ENCODE measurements at regions not wholly inside any gene's neighbourhood (a gene's known extent, or its start where the extent isn't known, plus 50 kb on each side); places are given as distances from the start of the nearest gene placed in this dataset.
"Not testable (repeated sequence)": the region's sequence is repeated elsewhere in the genome, so short reads cannot be mapped to it uniquely, and the experiment has no call there.

DNA sequence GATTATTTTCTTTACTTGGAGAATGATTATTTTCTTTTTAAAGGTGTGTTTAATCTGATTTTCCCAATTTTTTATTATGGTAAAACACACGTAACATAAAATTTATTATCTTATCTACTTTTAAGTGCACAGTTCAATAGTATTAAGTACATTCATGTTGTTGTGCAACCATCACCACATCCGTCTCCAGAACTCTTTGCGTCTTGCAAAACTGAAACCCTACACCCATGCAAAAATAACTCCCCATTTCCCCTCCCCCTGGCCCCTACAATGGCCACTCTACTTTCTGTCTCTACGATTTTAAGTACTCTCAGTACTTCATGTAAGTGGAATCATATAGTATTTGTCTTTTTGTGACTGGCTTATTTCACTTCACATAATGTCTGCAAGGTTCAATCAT, 230.7 kb downstream of the SATB1 start:
- DNase-seq, result no peak
- Histone ChIP-seq H3K36me3 (no peaks in the 10 kb centered on the region), H3K4me1 (no peaks in the 10 kb centered on the region), H3K27me3 (no peaks in the 10 kb centered on the region), H3K4me3 (ENCODE audit: low read depth, low read length) (no peak overlapping the region), H3K9me3 (no peaks in the 10 kb centered on the region)
- TF ChIP-seq, protein P1, sequence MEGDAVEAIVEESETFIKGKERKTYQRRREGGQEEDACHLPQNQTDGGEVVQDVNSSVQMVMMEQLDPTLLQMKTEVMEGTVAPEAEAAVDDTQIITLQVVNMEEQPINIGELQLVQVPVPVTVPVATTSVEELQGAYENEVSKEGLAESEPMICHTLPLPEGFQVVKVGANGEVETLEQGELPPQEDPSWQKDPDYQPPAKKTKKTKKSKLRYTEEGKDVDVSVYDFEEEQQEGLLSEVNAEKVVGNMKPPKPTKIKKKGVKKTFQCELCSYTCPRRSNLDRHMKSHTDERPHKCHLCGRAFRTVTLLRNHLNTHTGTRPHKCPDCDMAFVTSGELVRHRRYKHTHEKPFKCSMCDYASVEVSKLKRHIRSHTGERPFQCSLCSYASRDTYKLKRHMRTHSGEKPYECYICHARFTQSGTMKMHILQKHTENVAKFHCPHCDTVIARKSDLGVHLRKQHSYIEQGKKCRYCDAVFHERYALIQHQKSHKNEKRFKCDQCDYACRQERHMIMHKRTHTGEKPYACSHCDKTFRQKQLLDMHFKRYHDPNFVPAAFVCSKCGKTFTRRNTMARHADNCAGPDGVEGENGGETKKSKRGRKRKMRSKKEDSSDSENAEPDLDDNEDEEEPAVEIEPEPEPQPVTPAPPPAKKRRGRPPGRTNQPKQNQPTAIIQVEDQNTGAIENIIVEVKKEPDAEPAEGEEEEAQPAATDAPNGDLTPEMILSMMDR (IDR thresholded peaks at IDR 0.05; ENCODE audit: low read depth, low read length), result no peak

GRCh38 chr3:18190646-18191045, 234.5 kb downstream of the SATB1 start:
- Histone ChIP-seq H3K4me1 (no peaks in the 10 kb centered on the region), H3K27me3 (no peaks in the 10 kb centered on the region), H3K36me3 (no peaks in the 10 kb centered on the region), H3K9me3 (no peaks in the 10 kb centered on the region), H3K4me3 (ENCODE audit: low read depth, low read length) (no peak overlapping the region)
- DNase-seq, result no peak
- TF ChIP-seq, protein P1 (IDR thresholded peaks at IDR 0.05; ENCODE audit: low read depth, low read length), result no peak

DNA sequence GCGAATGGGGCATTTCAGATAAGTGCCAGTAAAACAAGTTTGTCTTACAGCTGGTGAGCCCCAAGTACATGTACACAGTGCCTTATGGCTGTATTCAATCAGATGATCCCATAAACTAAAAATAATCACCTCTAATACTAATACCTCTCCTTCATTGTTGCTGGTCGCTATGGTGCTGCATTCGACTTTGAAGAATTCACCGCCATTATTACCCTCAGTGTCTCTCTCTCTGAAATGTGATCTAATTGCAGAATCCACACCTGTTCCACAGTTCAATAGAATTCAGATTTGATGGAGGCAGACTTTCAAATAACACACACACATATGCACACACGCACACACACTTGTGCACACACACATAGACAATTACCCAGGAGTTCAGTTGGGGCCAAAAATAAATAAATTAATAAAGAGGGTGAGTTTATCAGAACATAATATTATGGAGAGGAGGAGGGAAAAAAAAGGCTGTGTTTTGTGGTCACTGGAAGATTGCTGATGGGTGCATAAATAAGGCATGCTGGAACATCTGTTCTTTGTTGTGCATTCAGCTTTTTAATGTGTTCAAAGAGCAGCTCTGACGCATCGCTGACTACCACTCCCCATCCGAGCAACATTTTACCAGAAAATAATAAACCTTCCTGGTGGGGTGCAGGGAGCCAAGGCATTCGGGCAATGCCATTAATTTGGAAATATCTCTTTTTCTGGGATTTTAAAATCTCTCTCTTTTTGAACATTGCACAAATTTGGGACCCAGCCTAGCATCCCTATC, 235.7 kb downstream of the SATB1 start:
- no peaks in the 10 kb centered on the region for H3K27me3 ChIP-seq
- TF ChIP-seq, protein P1 (IDR thresholded peaks at IDR 0.05; ENCODE audit: low read depth, low read length), result no peak
- DNase-seq, result no peak
- H3K4me1 ChIP-seq, result no peaks in the 10 kb centered on the region
- no peaks in the 10 kb centered on the region for H3K36me3 ChIP-seq
- H3K4me3 ChIP-seq (ENCODE audit: low read depth, low read length), result no peak overlapping the region
- H3K9me3 ChIP-seq, result no peaks in the 10 kb centered on the region

DNA sequence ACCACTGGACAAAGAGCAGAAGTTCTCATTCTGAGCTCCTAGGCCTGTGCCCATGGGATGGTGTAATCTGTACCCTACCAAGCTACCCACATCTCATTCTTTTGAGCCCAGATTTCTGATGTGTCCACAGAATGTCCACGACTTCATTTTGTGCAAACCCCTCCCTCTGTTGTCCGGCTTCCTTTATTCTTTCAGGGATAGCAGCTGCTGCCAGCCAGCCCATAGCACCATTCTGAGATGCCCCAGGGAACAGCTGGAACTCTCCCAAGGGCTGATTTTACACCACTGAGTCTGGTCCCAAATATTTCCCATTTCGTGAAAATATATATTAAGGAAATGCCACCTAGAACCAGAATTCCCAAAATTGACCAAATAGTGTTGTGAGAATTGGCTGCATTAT, 236.6 kb downstream of the SATB1 start:
- TF ChIP-seq, protein P1 (IDR thresholded peaks at IDR 0.05; ENCODE audit: low read depth, low read length), result no peak
- no peaks in the 10 kb centered on the region for H3K36me3 ChIP-seq
- no peak for DNase-seq
- H3K27me3 ChIP-seq, result no peaks in the 10 kb centered on the region
- no peak overlapping the region for H3K4me3 ChIP-seq (ENCODE audit: low read depth, low read length)
- H3K9me3 ChIP-seq, result no peaks in the 10 kb centered on the region
- H3K4me1 ChIP-seq, result no peaks in the 10 kb centered on the region

GRCh38 chr3:18185624-18186023, 239.5 kb downstream of the SATB1 start:
- H3K36me3 ChIP-seq, result no peaks in the 10 kb centered on the region
- TF ChIP-seq, protein P1 (IDR thresholded peaks at IDR 0.05; ENCODE audit: low read depth, low read length), result no peak
- DNase-seq, result no peak
- no peaks in the 10 kb centered on the region for H3K27me3 ChIP-seq
- no peak overlapping the region for H3K4me3 ChIP-seq (ENCODE audit: low read depth, low read length)
- no peaks in the 10 kb centered on the region for H3K4me1 ChIP-seq
- H3K9me3 ChIP-seq, result no peaks in the 10 kb centered on the region

GRCh38 chr3:18182923-18183322, 242.2 kb downstream of the SATB1 start:
- H3K4me3 ChIP-seq (ENCODE audit: low read depth, low read length); H3K4me1 ChIP-seq; DNase-seq; H3K9me3 ChIP-seq; H3K27me3 ChIP-seq; H3K36me3 ChIP-seq: not testable (repeated sequence)
